Panc1 (cell line): ENCODE measurements at regions not wholly inside any gene's neighbourhood (a gene's known extent, or its start where the extent isn't known, plus 50 kb on each side); places are given as distances from the start of the nearest gene placed in this dataset.

Source experiments
- ATAC-seq: fragments of 200-7000 bp; cut with Tn5 transposase; 2 replicates; pipeline ENCODE4 v1.9.1; 2020; ENCODE audit warnings: mild to moderate bottlenecking, moderate library complexity
- BruUV-seq: library from RNA; stranded (reverse); fragments of 400-500 nt; replicated peaks from 2 replicates; lab custom pipeline; 2021; lab: Mats Ljungman, UMichigan
- CTCF ChIA-PET: fragments of 300-600 bp; sonication (Branson Sonifier 250); formaldehyde crosslinking; loops from one replicate; lab custom pipeline; 2022; ENCODE audit warnings: antibody characterized with exemption; lab: Charles Lee
- POLR2A ChIA-PET: fragments of 300-600 bp; sonication (Branson Sonifier 250); formaldehyde crosslinking; loops from one replicate; lab custom pipeline; 2022; ENCODE audit warnings: antibody characterized with exemption; lab: Charles Lee
- DNase-seq: peaks from one replicate; pipeline ENCODE4 v3.0.0-alpha.2; 2010; ENCODE audit warnings: low read depth, low spot score
- H3K27ac ChIP-seq: 2 replicates; pipeline ENCODE4 v1.5.1; 2011; ENCODE audit warnings: mild to moderate bottlenecking, low read length, inconsistent platforms
- H3K27me3 ChIP-seq: fragments of 200-500 bp; sonication (Bioruptor generic); 2 replicates; pipeline ENCODE4 v1.6.0; 2014; ENCODE audit warnings: low read length, inconsistent platforms; ENCODE audit not compliant: control insufficient read depth, insufficient read depth
- H3K36me3 ChIP-seq: fragments of 200-500 bp; sonication (Bioruptor generic); 2 replicates; pipeline ENCODE4 v1.5.1; 2014; ENCODE audit warnings: inconsistent platforms, mild to moderate bottlenecking, low read length, moderate library complexity; ENCODE audit not compliant: control insufficient read depth, insufficient read depth
- H3K4me1 ChIP-seq: 2 replicates; pipeline ENCODE4 v1.5.1; 2011; ENCODE audit warnings: inconsistent platforms, mild to moderate bottlenecking, low read length, moderate library complexity; ENCODE audit not compliant: control insufficient read depth, insufficient read depth
- H3K4me3 ChIP-seq, 2 experiments: 2 replicates each; pipeline ENCODE4 v1.5.1; 2011 to 2012; ENCODE audit warnings: low read depth in 2 of 2, low read length in 2 of 2, mild to moderate bottlenecking in 2 of 2, inconsistent platforms in 1 of 2, moderate library complexity in 1 of 2
- H3K9me3 ChIP-seq: fragments of 200-500 bp; sonication (Bioruptor generic); 2 replicates; pipeline ENCODE4 v1.5.1; 2014; ENCODE audit warnings: low read depth, mild to moderate bottlenecking, inconsistent platforms, low read length, moderate library complexity; ENCODE audit not compliant: control insufficient read depth, insufficient read depth
- POLR2AphosphoS5 ChIP-seq: IDR thresholded peaks from 2 replicates; pipeline ENCODE4 v1.6.1; 2012; ENCODE audit warnings: mild to moderate bottlenecking, low read depth, low read length, moderate library complexity
- SIN3A ChIP-seq: IDR thresholded peaks from 2 replicates; pipeline ENCODE4 v1.6.1; 2012; ENCODE audit warnings: low read depth, mild to moderate bottlenecking, low read length, moderate library complexity, borderline replicate concordance; ENCODE audit not compliant: insufficient read depth
- TCF7L2 ChIP-seq: IDR thresholded peaks from 2 replicates; pipeline ENCODE4 v1.6.1; 2011; ENCODE audit warnings: mild to moderate bottlenecking, low read depth, low read length, inconsistent platforms
- in situ Hi-C: cut with HindIII; loops from 2 replicates; pipeline ENCODE4 v1.10.0; 2016; ENCODE audit warnings: low sequenced_read_pairs, low pct_unique_long_range_greater_than_20kb
- intact Hi-C: fragments of 100-400 bp; cut with micrococcal nuclease; formaldehyde crosslinking; loops from one replicate; pipeline ENCODE4 v1.10.0; 2022; ENCODE audit not compliant: unreplicated experiment
- TF ChIP-seq, protein P1 (sequence below): fragments of 450-650 bp; IDR thresholded peaks from 2 replicates; pipeline ENCODE4 v1.5.1; 2017; ENCODE audit warnings: mild to moderate bottlenecking
- TF ChIP-seq, protein P2 (sequence below), 2 experiments: IDR thresholded peaks; 2 replicates each; pipeline ENCODE4 v1.6.1; 2011 to 2012; ENCODE audit warnings: low read depth in 2 of 2, control low read depth in 1 of 2, low read length in 1 of 2, mild to moderate bottlenecking in 1 of 2, moderate library complexity in 1 of 2; ENCODE audit not compliant: insufficient read depth in 1 of 2

DNA sequence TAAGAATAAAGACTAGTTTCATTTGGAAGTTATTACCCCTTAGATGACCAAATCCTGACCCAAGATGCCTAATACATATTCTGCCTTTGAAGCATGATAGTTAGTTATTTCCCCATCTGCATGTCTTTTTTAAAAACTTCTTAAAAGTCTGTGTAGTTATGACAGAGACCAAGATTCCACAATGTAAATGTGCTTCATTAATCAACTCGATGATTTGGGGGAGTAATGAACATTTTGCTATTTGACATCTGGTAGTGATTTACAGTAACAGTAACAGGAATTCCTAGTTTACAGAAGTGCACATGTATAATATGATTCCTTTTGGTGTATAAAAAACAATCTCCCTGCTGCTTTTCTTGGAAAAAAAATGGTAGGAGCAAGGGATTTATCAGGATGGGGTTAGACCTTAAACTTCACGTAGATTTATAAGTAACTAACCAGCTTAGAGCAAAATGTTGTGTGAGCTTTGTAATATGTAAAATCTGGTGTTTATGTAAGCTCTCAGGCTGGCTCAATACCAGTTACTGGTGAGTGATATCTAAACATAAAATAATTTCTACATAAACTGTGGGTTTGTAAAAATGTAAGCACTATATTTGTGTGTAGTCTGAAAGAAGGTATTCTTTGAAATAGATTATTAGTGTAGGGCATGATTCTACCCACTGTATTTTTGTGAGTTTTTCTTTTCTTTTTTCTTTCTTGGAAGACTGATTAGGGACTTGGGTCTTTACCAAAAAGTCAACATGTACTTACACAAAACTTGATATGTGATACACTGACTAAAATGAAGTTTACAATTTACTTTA, 641.6 kb downstream of the EPHA4 start:
- H3K27ac ChIP-seq, result no peak overlapping the region
- no TSS peak for BruUV-seq
- ATAC-seq, result no peak
- DNase-seq, result no peak
- no peaks in the 10 kb centered on the region for H3K9me3 ChIP-seq
- no peaks in the 10 kb centered on the region for H3K4me1 ChIP-seq
- in situ Hi-C loops (no loop called here), intact Hi-C loops (no loop called here)
- no peak overlapping the region for H3K4me3 ChIP-seq
- ChIA-PET POLR2A (no interaction called here), CTCF (no interaction called here)
- no peaks in the 10 kb centered on the region for H3K36me3 ChIP-seq
- TF ChIP-seq, protein P1, sequence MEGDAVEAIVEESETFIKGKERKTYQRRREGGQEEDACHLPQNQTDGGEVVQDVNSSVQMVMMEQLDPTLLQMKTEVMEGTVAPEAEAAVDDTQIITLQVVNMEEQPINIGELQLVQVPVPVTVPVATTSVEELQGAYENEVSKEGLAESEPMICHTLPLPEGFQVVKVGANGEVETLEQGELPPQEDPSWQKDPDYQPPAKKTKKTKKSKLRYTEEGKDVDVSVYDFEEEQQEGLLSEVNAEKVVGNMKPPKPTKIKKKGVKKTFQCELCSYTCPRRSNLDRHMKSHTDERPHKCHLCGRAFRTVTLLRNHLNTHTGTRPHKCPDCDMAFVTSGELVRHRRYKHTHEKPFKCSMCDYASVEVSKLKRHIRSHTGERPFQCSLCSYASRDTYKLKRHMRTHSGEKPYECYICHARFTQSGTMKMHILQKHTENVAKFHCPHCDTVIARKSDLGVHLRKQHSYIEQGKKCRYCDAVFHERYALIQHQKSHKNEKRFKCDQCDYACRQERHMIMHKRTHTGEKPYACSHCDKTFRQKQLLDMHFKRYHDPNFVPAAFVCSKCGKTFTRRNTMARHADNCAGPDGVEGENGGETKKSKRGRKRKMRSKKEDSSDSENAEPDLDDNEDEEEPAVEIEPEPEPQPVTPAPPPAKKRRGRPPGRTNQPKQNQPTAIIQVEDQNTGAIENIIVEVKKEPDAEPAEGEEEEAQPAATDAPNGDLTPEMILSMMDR, result no peak
- TF ChIP-seq, protein P2, sequence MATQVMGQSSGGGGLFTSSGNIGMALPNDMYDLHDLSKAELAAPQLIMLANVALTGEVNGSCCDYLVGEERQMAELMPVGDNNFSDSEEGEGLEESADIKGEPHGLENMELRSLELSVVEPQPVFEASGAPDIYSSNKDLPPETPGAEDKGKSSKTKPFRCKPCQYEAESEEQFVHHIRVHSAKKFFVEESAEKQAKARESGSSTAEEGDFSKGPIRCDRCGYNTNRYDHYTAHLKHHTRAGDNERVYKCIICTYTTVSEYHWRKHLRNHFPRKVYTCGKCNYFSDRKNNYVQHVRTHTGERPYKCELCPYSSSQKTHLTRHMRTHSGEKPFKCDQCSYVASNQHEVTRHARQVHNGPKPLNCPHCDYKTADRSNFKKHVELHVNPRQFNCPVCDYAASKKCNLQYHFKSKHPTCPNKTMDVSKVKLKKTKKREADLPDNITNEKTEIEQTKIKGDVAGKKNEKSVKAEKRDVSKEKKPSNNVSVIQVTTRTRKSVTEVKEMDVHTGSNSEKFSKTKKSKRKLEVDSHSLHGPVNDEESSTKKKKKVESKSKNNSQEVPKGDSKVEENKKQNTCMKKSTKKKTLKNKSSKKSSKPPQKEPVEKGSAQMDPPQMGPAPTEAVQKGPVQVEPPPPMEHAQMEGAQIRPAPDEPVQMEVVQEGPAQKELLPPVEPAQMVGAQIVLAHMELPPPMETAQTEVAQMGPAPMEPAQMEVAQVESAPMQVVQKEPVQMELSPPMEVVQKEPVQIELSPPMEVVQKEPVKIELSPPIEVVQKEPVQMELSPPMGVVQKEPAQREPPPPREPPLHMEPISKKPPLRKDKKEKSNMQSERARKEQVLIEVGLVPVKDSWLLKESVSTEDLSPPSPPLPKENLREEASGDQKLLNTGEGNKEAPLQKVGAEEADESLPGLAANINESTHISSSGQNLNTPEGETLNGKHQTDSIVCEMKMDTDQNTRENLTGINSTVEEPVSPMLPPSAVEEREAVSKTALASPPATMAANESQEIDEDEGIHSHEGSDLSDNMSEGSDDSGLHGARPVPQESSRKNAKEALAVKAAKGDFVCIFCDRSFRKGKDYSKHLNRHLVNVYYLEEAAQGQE (IDR thresholded peaks at IDR 0.05; ENCODE audit: insufficient read depth in 1 of 2, low read depth in 2 of 2, low read length in 1 of 2), result no peak
- TF ChIP-seq TCF7L2 (no peak), POLR2AphosphoS5 (no peak), SIN3A (no peak)
- no peaks in the 10 kb centered on the region for H3K27me3 ChIP-seq

DNA sequence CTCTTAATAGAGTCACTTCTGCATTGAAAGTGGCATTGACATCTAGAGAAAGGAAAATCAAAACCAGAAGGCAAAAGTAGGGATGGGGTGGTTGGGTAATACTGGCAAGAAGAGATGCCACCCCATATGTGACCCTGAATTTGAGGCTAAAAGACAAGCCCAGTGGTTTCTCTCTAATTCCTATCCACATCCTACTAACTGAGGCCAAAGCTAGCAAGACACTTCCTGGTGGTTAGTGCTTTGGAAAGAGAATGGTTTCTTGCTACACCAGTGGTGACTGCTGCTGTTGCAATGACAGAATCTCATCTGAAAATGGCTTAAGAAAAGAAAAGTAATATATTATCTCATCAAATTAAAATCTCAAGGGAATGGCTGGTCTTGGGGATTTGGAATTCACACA, 640.6 kb downstream of the EPHA4 start:
- no TSS peak for BruUV-seq
- Histone ChIP-seq H3K4me1 (no peaks in the 10 kb centered on the region), H3K9me3 (no peaks in the 10 kb centered on the region), H3K36me3 (no peaks in the 10 kb centered on the region), H3K4me3 (no peak overlapping the region), H3K27ac (no peak overlapping the region), H3K27me3 (no peaks in the 10 kb centered on the region)
- no peak for ATAC-seq
- in situ Hi-C loops, result no loop called here
- TF ChIP-seq POLR2AphosphoS5, result no peak
- TF ChIP-seq SIN3A, result no peak
- no peak for TF ChIP-seq TCF7L2
- TF ChIP-seq, protein P1, result no peak
- TF ChIP-seq, protein P2 (IDR thresholded peaks at IDR 0.05; ENCODE audit: insufficient read depth in 1 of 2, low read depth in 2 of 2, low read length in 1 of 2), result no peak
- CTCF ChIA-PET, result no interaction called here
- POLR2A ChIA-PET, result no interaction called here
- intact Hi-C loops, result no loop called here
- DNase-seq, result no peak
